ENCODE measurements at regions not wholly inside any gene's neighbourhood (a gene's known extent, or its start where the extent isn't known, plus 50 kb on each side); places are given as distances from the start of the nearest gene placed in this dataset.

DNA sequence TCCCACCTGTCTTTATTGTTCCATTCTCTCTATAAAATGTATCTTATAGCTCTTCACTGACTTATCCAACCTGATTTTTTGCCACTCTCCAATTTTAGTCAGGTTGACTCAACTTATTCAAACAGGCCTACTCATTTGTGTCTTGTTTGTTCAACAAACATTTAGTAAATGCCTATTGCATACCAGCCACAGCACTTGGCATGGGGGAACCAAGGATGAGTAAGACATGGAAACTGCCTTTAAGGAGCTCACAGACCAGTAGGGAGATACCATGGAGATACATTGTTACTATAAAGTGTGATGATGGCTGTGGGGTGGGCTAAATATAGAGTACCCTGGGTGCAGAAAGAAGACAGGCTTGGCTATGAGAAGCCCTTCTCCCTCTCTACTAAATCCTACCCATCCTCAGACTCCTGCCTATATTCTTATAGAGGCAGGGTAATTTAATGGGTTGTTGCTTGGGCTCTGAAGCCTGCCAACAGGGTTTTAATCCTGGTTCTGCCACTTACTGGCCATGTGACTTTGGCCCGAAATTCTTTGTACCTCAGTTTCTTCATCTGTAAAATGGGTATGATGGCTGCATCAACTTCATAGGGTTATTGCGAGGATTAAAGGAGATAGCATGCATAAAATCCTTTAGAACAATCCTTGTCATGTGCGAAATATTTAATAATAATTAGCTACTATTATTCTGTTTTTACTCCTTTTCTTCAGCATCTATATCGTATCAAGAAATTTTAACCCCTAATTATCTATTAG, 348.5 kb upstream of the UMPS start:
- DNase-seq = no peak

- DNase-seq = no peak
Measured at GRCh38 chr3:124383051-124383450, 347.2 kb upstream of the UMPS start.

DNA sequence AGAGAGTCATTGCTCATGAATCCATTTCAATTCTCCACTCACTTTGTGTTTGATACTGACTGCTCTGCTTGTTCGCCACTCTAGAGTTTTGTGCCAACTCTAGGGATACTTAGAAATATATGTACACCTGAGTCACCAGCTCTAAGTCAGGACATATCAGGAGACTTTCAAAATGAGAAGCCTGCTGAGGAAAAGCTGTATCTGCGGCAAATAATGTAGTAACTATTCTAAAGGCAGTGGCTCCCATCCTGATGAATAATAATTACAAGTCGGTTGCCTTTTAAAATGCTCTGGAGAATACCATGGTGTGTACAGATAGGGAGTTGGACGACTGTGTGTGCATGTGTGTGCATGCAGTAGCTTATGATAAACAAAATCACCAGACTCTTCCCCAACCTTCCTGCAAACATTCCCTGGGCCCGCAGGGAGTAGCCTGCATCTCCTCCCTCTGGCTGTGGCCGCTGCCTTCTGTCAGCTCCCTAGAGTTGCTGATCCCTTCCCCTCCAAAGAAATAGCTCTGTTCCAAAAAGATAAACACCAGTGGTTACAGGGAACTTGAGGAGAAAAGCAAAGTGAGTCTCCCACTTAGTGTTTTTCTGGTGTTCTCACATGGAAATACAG, 346.3 kb upstream of the UMPS start:
- no peak for DNase-seq

DNA sequence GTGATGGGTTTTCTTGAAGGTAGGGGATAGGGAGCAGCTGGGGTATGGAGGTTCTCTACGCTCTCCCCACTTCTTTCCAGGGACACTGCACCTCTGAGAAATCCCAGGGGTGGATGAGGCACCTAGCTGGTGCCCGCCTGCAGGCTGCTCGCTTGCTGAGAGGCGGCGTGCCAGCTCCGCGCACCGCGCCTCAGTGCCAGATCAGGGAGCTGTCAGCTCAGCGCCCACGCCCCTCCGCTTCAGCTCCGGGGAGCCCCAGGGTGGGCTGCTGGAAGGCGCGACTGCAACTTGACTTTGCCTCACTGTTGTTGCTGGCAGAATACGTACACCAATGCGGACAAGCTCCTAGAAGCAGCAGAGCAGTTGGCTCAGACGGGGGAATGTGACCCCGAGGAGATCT, 345.7 kb upstream of the UMPS start:
- no peak for DNase-seq

GRCh38 chr3:124385996-124386395, 344.3 kb upstream of the UMPS start:
- DNase-seq = no peak

- DNase-seq = no peak
Measured at GRCh38 chr3:124386996-124387595, 343.2 kb upstream of the UMPS start.

DNA sequence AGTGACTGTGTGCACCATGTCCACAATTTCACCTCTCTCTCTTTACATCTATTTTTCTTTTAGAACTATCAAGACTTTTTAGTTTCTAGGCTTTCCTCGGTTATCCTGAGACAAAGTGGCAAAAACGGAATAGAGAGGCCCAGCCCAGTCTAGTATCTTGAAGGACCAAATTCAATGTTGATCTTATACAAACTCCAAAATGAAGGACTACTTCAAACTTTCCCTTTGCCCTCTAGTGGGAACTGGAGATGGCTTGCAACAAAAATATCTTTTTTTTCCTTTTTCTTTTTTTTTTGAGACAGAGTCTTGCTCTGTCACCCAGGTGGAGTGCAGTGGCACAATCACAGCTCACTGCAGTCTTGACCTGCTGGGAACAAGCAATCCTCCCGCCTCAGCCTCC, 338.5 kb upstream of the UMPS start:
- DNase-seq = no peak

GRCh38 chr3:124393340-124393739, 336.9 kb upstream of the UMPS start:
- DNase-seq = no peak

- DNase-seq = no peak
Measured at GRCh38 chr3:124395162-124395561, 335.1 kb upstream of the UMPS start.

DNA sequence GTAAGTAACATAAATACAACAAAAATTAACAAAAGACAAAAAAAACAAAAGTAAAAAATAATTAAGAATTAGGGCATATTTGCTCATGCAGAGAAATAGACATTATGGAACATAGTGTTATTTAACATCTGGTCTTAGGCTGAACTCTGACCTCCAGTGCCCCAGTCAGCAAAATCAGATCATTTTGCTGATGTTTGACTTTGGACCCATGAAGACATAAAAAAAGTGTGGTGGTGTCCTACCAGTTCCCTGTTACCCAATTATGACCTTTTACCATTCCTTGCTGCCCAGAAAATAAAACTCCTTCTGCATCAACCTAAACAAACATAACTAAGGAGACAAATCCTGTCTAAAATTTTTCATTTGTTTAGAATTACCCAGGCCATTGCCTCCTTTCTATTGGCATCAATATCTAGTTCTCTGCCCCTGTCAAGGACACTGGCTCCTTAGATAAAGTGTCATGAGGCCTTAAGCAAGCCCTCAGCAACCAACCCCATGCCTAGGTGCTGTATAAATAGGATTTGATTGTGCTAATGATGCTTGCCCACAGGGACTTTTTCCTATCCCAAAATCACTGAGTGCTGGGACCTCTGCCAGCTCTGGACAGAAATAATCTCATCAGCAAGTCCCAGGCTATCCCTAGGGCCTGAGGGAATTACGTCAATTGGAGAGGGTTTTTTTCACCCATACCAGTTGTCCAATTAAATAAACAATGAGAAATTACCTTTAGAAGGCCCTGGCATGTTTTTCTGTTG, 334.5 kb upstream of the UMPS start:
- DNase-seq = no peak

GRCh38 chr3:124396339-124396950, 333.8 kb upstream of the UMPS start:
- DNase-seq = no peak

DNA sequence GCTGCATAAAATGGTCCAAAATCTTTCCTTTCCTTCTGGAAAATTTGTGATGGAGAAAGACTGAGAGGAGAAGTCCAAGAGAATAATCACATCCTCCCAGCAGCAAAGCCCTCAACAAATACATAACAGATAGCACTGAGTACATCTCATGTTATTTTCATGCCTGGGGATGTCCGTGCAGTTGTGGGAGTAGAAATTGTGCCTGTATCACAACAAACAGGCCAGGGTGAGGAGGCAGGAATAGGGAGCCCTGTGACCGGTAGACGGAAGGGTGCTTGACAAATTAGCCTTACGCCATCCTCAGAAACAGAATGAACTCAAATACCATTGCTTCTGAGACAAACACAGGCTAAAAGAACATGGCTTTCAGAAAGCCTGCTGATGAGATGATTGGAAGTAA, 333.2 kb upstream of the UMPS start:
- no peak for DNase-seq

- DNase-seq = no peak
Measured at GRCh38 chr3:124398594-124398993, 331.7 kb upstream of the UMPS start.

GRCh38 chr3:124401843-124402242, 328.4 kb upstream of the UMPS start:
- no peak for DNase-seq

GRCh38 chr3:124402791-124403190, 327.5 kb upstream of the UMPS start:
- DNase-seq = no peak

- DNase-seq = no peak
Measured at GRCh38 chr3:124404621-124405020, 325.6 kb upstream of the UMPS start.

DNA sequence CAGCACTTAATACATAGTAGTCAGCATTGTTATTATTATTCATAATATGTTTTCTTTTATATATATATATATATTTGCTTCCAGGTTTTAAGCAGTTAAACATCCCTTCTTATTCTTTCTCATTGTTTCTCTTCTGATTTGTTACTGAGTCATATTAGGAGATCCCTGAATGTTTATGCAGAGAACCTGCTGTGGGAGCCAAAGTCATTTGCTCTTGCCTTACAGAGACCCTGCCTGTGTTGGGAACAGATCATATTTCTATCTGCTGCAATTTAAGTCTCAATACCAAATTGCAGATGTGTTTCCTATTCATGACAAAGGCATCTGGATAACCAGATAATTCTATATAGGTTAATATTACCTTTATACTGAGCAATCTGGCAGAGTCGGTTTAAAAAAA, 323.0 kb upstream of the UMPS start:
- DNase-seq = no peak

DNA sequence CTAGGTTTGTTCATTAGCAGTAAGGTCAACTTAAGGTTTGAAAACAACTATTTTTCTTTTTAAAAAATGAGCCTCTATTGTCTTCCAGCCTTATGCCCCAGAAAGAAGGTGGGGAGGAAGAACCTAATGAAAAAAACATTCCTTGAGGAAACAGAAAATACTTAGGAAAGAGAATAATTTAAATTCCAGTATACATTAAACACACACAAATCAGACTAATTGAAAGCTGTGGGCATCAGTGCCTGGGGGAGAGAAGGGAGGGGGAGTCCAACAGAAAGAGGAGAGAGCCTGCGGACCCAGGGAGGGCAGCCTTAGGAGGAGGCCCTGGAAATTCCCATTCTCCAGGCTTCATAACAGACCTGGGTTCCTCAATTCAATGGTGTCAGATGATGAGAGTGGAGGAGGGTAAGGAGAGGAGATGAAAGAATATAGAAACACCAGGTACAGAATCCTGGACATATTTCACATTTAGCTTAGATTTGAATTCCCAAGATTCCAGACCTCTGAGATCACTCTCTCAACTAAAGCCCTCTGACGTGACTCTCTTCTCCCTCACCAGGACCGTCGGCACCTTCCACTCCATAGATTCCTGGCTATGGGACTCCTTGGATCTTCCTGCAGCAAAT, 320.5 kb upstream of the UMPS start:
- no peak for DNase-seq

DNA sequence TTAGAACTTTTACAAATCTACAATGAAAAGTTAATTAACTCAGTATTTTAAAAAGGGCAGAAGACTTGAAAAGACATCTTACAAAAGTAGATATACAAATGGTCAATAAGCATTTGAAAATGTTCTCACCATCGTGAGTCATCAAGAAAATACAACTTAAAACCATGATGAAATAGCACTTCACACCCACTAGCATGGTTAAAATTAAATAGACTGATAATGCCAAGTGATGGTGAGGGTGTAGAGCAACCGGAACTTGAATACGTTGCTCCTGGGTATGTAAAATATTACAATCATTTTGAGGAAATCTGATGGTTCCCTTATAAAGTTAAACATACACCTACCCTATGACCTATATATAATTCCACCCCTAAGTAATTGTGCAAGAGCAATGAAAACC, 319.8 kb upstream of the UMPS start:
- no peak for DNase-seq

GRCh38 chr3:124411728-124412127, 318.5 kb upstream of the UMPS start:
- no peak for DNase-seq

GRCh38 chr3:124412644-124413043, 317.6 kb upstream of the UMPS start:
- no peak for DNase-seq

- DNase-seq = no peak
Measured at GRCh38 chr3:124413393-124413792, 316.9 kb upstream of the UMPS start.

Measured in NCI-H2029 treated with DMSO at 0.1 percent for 48 hours (cell line).